ENCODE measurements at regions not wholly inside any gene's neighbourhood (a gene's known extent, or its start where the extent isn't known, plus 50 kb on each side); places are given as distances from the start of the nearest gene placed in this dataset.

DNA sequence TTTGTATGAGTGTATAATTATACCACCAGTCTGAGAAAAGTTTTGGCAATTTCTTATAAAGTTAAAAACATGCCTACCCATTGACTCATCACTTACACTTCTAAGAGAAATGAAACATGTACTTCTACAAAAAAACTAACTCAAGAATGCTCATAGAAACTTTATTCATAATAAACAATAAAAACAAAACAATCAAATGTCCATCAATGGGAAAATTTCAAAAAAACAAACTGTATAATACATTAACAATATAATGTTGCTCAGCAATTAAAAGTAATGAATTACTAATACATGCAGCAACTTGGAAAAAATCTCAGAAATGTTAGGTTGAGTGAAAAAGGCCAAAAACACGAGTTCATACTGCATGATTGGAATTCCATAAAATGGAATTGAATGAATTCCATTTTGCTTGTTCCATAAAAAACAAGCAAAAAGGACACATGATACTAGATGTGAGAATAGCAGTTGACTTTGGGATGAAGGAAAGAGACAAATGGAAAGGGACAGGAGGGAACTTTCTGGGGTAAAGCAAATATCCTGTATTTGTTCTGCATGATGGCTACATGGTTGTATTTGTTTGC lies 726.6 kb downstream of the RFPL4B start:
- Histone ChIP-seq H3K4me1 (ENCODE audit: control insufficient read depth, insufficient read depth, low read length) (no peaks in the 10 kb centered on the region), H3K27me3 (ENCODE audit: control insufficient read depth in 1 of 2, insufficient read depth in 2 of 2, low read length in 2 of 2) (no peaks in the 10 kb centered on the region), H3K9ac (ENCODE audit: low read length in 2 of 2) (no peak overlapping the region), H3K36me3 (ENCODE audit: control insufficient read depth in 2 of 2, insufficient read depth in 2 of 2, low read length in 2 of 2) (no peaks in the 10 kb centered on the region), H3K27ac (ENCODE audit: low read length) (no peak overlapping the region), H3K9me3 (ENCODE audit: control insufficient read depth in 2 of 2, low read length in 2 of 2) (peaks cover 0 to 3% of the 10 kb centered on the region in 2 donors), H3K4me3 (ENCODE audit: low read length in 2 of 2) (no peak overlapping the region)

DNA sequence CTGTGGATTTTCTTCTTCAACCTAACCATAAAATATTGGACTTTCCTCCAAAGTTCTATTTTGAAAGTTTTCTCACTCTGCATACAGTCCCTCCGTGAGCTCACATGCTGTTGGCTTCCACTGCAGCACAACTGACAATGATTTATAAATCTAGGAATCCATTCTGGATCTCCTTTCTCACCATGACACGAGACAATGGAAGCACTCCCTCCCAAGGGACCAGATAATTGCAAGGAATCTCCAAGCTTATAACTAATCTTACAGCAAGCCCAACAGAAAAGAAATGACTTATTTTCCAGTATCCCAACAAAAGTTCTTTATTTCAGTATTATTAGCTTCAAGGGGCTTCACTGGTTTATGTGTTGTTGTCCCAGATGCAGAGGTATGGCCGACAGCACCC lies 729.0 kb downstream of the RFPL4B start:
- no peaks in the 10 kb centered on the region for H3K4me1 ChIP-seq (ENCODE audit: control insufficient read depth, insufficient read depth, low read length)
- H3K9ac ChIP-seq (ENCODE audit: low read length in 2 of 2) = no peak overlapping the region
- H3K27ac ChIP-seq (ENCODE audit: low read length) = no peak overlapping the region
- H3K36me3 ChIP-seq (ENCODE audit: control insufficient read depth in 2 of 2, insufficient read depth in 2 of 2, low read length in 2 of 2) = no peaks in the 10 kb centered on the region
- no peaks in the 10 kb centered on the region for H3K27me3 ChIP-seq (ENCODE audit: control insufficient read depth in 1 of 2, insufficient read depth in 2 of 2, low read length in 2 of 2)
- no peak overlapping the region for H3K4me3 ChIP-seq (ENCODE audit: low read length in 2 of 2)
- H3K9me3 ChIP-seq (ENCODE audit: control insufficient read depth in 2 of 2, low read length in 2 of 2) = peaks cover 0 to 1% of the 10 kb centered on the region in 2 donors

DNA sequence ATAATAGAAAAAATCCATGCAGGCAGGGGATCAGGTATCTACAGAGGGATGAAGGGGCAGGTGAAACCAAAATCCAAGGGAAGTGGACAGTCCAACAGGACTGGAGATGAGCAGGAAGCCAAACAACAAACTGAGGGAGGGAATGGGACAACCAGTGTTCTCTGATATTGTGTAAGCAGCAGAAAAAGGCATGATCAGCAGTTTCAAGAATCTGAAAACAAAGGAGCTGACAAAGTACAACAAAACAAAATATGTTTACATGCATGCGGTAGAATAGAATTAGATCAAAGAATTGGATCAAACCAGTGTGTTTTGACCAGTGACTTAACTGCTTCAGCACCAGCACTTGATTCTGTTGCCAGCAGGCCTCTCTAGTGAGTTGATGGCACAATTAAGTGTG lies 729.7 kb downstream of the RFPL4B start:
- Histone ChIP-seq H3K4me3 (ENCODE audit: low read length in 2 of 2) (no peak overlapping the region), H3K9ac (ENCODE audit: low read length in 2 of 2) (no peak overlapping the region), H3K9me3 (ENCODE audit: control insufficient read depth in 2 of 2, low read length in 2 of 2) (no peaks in the 10 kb centered on the region), H3K27ac (ENCODE audit: low read length) (no peak overlapping the region), H3K27me3 (ENCODE audit: control insufficient read depth in 1 of 2, insufficient read depth in 2 of 2, low read length in 2 of 2) (no peaks in the 10 kb centered on the region), H3K36me3 (ENCODE audit: control insufficient read depth in 2 of 2, insufficient read depth in 2 of 2, low read length in 2 of 2) (no peaks in the 10 kb centered on the region), H3K4me1 (ENCODE audit: control insufficient read depth, insufficient read depth, low read length) (no peaks in the 10 kb centered on the region)

DNA sequence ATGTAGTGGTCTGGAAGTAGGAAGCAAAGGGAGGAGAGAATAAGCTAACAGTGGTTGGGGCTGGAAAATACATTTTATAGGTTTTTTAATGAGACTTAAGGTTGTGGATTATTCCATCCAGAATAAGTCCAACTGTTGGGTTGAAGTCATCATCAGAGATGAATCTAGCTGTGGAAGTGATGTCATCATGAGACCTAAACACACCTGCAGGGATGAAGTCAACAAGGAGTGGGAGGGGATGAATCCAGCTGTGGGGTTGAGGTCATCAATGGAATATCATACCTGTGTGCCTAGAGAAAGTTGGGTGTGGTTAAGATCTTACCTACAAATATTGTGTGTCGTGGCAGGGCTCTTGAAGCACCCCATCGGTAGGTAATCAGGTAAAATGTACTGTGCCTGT lies 730.7 kb downstream of the RFPL4B start:
- no peak overlapping the region for H3K27ac ChIP-seq (ENCODE audit: low read length)

DNA sequence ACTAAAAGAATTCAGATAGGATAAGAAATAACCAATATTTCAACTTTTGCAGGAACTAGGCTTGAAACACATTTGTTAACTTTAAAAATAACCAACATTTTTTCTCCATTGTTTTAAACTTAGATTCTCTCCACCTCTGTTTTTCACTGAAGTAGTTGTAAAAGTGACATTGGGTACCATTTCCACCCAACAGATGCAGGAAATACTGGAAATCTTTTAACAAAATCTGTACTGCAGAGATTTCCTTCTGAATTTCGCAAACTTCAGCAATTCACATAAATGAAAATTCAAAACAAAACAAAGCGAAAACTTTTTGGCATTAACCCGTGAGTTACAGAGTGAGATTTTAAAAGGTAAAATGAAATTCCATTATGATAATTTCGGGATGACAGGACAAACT lies 731.7 kb downstream of the RFPL4B start:
- Histone ChIP-seq H3K36me3 (ENCODE audit: control insufficient read depth in 2 of 2, insufficient read depth in 2 of 2, low read length in 2 of 2) (no peaks in the 10 kb centered on the region), H3K4me1 (ENCODE audit: control insufficient read depth, insufficient read depth, low read length) (no peaks in the 10 kb centered on the region), H3K4me3 (ENCODE audit: low read length in 2 of 2) (no peak overlapping the region)

More for the DNA sequence above, 730.7 kb downstream of the RFPL4B start:
- Histone ChIP-seq H3K4me1 (ENCODE audit: control insufficient read depth, insufficient read depth, low read length) (no peaks in the 10 kb centered on the region), H3K4me3 (ENCODE audit: low read length in 2 of 2) (no peak overlapping the region), H3K9me3 (ENCODE audit: control insufficient read depth in 2 of 2, low read length in 2 of 2) (no peaks in the 10 kb centered on the region), H3K27me3 (ENCODE audit: control insufficient read depth in 1 of 2, insufficient read depth in 2 of 2, low read length in 2 of 2) (no peaks in the 10 kb centered on the region), H3K9ac (ENCODE audit: low read length in 2 of 2) (no peak overlapping the region), H3K36me3 (ENCODE audit: control insufficient read depth in 2 of 2, insufficient read depth in 2 of 2, low read length in 2 of 2) (no peaks in the 10 kb centered on the region)

DNA sequence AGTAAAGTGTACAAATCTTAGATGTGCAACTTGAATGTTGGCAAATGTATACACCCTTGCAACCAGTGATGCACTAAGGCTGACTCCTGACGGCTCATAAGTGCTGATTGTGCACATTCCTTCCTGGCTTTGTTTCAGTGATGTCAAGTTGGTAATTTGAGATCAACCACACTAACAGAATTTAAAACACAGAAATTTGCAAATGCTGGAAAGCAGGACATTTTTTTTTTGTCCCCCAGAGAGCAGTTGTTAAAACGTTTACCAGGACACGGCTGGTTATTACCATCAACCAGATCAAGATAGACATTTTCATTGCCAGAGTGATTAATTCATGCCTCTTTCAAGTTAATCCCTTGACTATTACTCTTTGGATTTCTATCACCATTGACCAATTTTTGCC lies 735.6 kb downstream of the RFPL4B start:
- no peaks in the 10 kb centered on the region for H3K36me3 ChIP-seq (ENCODE audit: control insufficient read depth in 2 of 2, insufficient read depth in 2 of 2, low read length in 2 of 2)
- no peaks in the 10 kb centered on the region for H3K27me3 ChIP-seq (ENCODE audit: control insufficient read depth in 1 of 2, insufficient read depth in 2 of 2, low read length in 2 of 2)
- no peak overlapping the region for H3K9ac ChIP-seq (ENCODE audit: low read length in 2 of 2)
- H3K4me1 ChIP-seq (ENCODE audit: control insufficient read depth, insufficient read depth, low read length) = no peaks in the 10 kb centered on the region
- H3K9me3 ChIP-seq (ENCODE audit: control insufficient read depth in 2 of 2, low read length in 2 of 2) = no peaks in the 10 kb centered on the region
- H3K27ac ChIP-seq (ENCODE audit: low read length) = no peak overlapping the region
- H3K4me3 ChIP-seq (ENCODE audit: low read length in 2 of 2) = no peak overlapping the region

More for the DNA sequence above, 731.7 kb downstream of the RFPL4B start:
- no peaks in the 10 kb centered on the region for H3K9me3 ChIP-seq (ENCODE audit: control insufficient read depth in 2 of 2, low read length in 2 of 2)
- no peak overlapping the region for H3K9ac ChIP-seq (ENCODE audit: low read length in 2 of 2)
- no peak overlapping the region for H3K27ac ChIP-seq (ENCODE audit: low read length)
- H3K27me3 ChIP-seq (ENCODE audit: control insufficient read depth in 1 of 2, insufficient read depth in 2 of 2, low read length in 2 of 2) = no peaks in the 10 kb centered on the region

DNA sequence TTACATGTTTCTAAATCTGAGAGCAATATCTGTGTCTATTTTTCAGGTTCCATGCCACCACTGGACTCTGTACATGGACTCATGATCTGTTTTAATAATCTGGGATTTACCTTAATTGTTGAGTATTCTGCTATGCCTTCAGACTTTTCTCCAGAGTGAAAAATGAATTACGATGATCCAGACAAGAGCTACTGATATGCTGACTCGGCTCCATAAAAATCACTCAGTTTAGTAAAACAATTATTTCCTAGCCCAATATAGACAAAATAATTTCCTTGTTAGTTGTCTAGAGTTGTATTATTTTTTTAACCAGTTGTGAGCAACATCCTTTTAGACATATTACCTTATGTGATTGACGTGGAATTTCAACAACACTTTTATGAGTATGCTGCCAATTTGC lies 736.8 kb downstream of the RFPL4B start:
- Histone ChIP-seq H3K9me3 (ENCODE audit: control insufficient read depth in 2 of 2, low read length in 2 of 2) (no peaks in the 10 kb centered on the region), H3K36me3 (ENCODE audit: control insufficient read depth in 2 of 2, insufficient read depth in 2 of 2, low read length in 2 of 2) (no peaks in the 10 kb centered on the region), H3K9ac (ENCODE audit: low read length in 2 of 2) (no peak overlapping the region), H3K4me1 (ENCODE audit: control insufficient read depth, insufficient read depth, low read length) (no peaks in the 10 kb centered on the region), H3K4me3 (ENCODE audit: low read length in 2 of 2) (no peak overlapping the region), H3K27ac (ENCODE audit: low read length) (no peak overlapping the region), H3K27me3 (ENCODE audit: control insufficient read depth in 1 of 2, insufficient read depth in 2 of 2, low read length in 2 of 2) (no peaks in the 10 kb centered on the region)

DNA sequence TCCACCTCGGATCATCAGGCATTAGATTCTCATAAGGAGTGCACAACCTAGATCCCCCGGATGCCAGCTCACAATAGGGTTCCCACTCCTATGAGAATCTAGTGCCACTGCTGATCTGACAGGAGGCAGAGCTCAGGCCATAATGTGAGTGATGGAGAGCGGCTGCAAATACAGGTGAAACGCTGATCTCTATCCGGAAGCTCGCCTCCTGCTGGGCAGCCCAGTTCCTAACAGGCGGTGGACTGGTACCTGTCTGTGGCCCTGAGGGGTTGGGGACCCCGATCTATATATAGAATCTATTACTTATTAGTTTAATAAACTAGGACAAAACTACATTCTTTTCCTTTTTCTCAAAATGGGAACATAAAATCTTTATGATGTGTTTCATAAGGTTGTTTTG lies 741.9 kb downstream of the RFPL4B start:
- no peaks in the 10 kb centered on the region for H3K4me1 ChIP-seq (ENCODE audit: control insufficient read depth, insufficient read depth, low read length)
- H3K27ac ChIP-seq (ENCODE audit: low read length) = no peak overlapping the region
- no peak overlapping the region for H3K4me3 ChIP-seq (ENCODE audit: low read length in 2 of 2)
- no peaks in the 10 kb centered on the region for H3K36me3 ChIP-seq (ENCODE audit: control insufficient read depth in 2 of 2, insufficient read depth in 2 of 2, low read length in 2 of 2)
- H3K27me3 ChIP-seq (ENCODE audit: control insufficient read depth in 1 of 2, insufficient read depth in 2 of 2, low read length in 2 of 2) = no peaks in the 10 kb centered on the region
- H3K9me3 ChIP-seq (ENCODE audit: control insufficient read depth in 2 of 2, low read length in 2 of 2) = no peaks in the 10 kb centered on the region
- no peak overlapping the region for H3K9ac ChIP-seq (ENCODE audit: low read length in 2 of 2)

DNA sequence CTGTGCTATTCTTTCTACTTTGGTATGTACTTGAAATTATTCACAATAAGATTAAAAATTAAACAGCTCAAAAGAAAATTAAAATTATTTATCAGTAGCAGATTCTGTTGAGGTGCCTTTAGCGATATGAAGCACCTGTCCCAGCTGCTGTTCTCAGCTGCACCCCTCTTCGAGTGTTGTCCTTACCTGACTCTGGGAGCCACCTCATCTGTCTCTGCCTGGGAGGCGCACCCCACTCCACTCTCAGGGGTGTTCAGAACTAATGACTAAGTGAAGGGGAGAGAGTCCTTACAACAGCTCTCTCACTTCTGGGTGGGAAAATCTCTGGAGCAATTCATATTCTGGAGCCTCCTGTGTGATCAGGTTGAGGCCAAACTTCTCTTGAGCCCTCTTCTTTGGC lies 745.7 kb downstream of the RFPL4B start:
- no peaks in the 10 kb centered on the region for H3K9me3 ChIP-seq (ENCODE audit: control insufficient read depth in 2 of 2, low read length in 2 of 2)

DNA sequence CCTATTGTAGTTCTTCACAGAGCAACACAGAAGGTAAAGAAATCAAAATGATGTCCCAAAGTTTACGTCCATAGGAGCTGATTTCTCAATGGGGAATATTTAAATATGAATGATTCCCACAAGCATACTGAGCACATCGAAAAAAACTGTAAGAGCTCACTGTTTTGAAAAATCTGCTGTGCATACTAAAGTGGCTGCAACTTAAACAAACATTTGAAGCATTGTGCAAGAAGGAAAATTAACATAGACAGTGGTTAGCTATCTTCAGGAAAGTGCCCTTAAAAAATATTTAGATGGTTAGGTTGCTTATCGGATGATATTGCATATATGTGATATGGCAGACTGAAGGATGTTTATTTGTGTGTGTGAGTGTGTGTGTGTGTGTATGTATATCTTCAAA lies 747.6 kb downstream of the RFPL4B start:
- H3K27ac ChIP-seq (ENCODE audit: low read length) = no peak overlapping the region
- H3K9ac ChIP-seq (ENCODE audit: low read length in 2 of 2) = no peak overlapping the region
- H3K9me3 ChIP-seq (ENCODE audit: control insufficient read depth in 2 of 2, low read length in 2 of 2) = no peaks in the 10 kb centered on the region
- no peaks in the 10 kb centered on the region for H3K4me1 ChIP-seq (ENCODE audit: control insufficient read depth, insufficient read depth, low read length)
- H3K36me3 ChIP-seq (ENCODE audit: control insufficient read depth in 2 of 2, insufficient read depth in 2 of 2, low read length in 2 of 2) = no peaks in the 10 kb centered on the region
- H3K4me3 ChIP-seq (ENCODE audit: low read length in 2 of 2) = no peak overlapping the region
- no peaks in the 10 kb centered on the region for H3K27me3 ChIP-seq (ENCODE audit: control insufficient read depth in 1 of 2, insufficient read depth in 2 of 2, low read length in 2 of 2)

More for the DNA sequence above, 745.7 kb downstream of the RFPL4B start:
- Histone ChIP-seq H3K27ac (ENCODE audit: low read length) (no peak overlapping the region), H3K27me3 (ENCODE audit: control insufficient read depth in 1 of 2, insufficient read depth in 2 of 2, low read length in 2 of 2) (no peaks in the 10 kb centered on the region), H3K4me1 (ENCODE audit: control insufficient read depth, insufficient read depth, low read length) (no peaks in the 10 kb centered on the region), H3K9ac (ENCODE audit: low read length in 2 of 2) (no peak overlapping the region), H3K36me3 (ENCODE audit: control insufficient read depth in 2 of 2, insufficient read depth in 2 of 2, low read length in 2 of 2) (no peaks in the 10 kb centered on the region), H3K4me3 (ENCODE audit: low read length in 2 of 2) (no peak overlapping the region)

DNA sequence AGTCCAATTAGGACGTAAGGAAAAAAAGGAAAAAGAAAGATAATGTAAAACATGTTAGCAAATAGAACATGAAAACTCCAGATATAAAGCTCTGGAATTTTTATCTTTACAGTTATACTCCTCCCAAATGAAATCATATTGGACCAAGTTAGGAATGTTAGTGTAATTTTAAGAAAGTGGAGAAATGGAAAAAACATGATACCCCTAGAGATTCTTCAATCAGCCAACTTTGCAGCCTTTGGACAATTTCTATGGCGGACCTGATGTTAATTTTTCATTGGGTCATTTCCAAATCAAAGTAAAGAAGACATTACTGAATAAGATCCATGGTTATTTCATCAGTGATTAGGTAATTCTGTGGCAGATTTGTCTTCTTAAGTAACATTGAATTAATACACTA lies 748.7 kb downstream of the RFPL4B start:
- Histone ChIP-seq H3K4me3 (ENCODE audit: low read length in 2 of 2) (no peak overlapping the region), H3K27me3 (ENCODE audit: control insufficient read depth in 1 of 2, insufficient read depth in 2 of 2, low read length in 2 of 2) (no peaks in the 10 kb centered on the region), H3K4me1 (ENCODE audit: control insufficient read depth, insufficient read depth, low read length) (no peaks in the 10 kb centered on the region), H3K27ac (ENCODE audit: low read length) (no peak overlapping the region), H3K36me3 (ENCODE audit: control insufficient read depth in 2 of 2, insufficient read depth in 2 of 2, low read length in 2 of 2) (no peaks in the 10 kb centered on the region), H3K9ac (ENCODE audit: low read length in 2 of 2) (no peak overlapping the region), H3K9me3 (ENCODE audit: control insufficient read depth in 2 of 2, low read length in 2 of 2) (no peaks in the 10 kb centered on the region)
